ENCODE measurements at regions not wholly inside any gene's neighbourhood (a gene's known extent, or its start where the extent isn't known, plus 50 kb on each side); places are given as distances from the start of the nearest gene placed in this dataset.

GRCh38 chr2:6236317-6236716, 544.1 kb downstream of the SOX11 start:
- TF ChIP-seq CTCF (IDR thresholded peaks at IDR 0.05), result no peak
- TF ChIP-seq POLR2AphosphoS5 (IDR thresholded peaks at IDR 0.05), result no peak
- TF ChIP-seq POLR2A (IDR thresholded peaks at IDR 0.05), result no peak
- TF ChIP-seq EP300 (IDR thresholded peaks at IDR 0.05), result no peak
